ENCODE measurements at regions not wholly inside any gene's neighbourhood (a gene's known extent, or its start where the extent isn't known, plus 50 kb on each side); places are given as distances from the start of the nearest gene placed in this dataset.

DNA sequence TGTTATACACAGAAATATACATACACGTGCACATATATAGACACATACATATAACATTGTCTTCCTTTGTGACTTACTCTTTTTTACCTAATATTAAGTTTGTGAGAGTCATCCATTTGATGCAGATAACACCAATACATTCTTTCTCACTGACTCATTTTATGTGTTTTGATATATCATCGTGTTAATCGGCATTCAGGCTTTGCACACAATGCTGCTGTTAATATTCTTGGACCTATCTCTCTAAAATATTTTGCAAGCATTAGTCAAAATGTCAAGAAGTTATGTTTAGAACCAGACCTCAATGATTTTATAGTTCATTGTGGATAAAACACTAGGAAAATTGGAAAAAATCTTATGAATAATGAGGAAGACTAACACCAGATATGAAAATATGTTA is 441.1 kb downstream of the LRATD1 start:
- no peak for TF ChIP-seq EZH2 (IDR thresholded peaks at IDR 0.05; ENCODE audit: borderline replicate concordance, insufficient read depth, low read depth, low read length, poor library complexity, severe bottlenecking)
- TF ChIP-seq, protein P1, sequence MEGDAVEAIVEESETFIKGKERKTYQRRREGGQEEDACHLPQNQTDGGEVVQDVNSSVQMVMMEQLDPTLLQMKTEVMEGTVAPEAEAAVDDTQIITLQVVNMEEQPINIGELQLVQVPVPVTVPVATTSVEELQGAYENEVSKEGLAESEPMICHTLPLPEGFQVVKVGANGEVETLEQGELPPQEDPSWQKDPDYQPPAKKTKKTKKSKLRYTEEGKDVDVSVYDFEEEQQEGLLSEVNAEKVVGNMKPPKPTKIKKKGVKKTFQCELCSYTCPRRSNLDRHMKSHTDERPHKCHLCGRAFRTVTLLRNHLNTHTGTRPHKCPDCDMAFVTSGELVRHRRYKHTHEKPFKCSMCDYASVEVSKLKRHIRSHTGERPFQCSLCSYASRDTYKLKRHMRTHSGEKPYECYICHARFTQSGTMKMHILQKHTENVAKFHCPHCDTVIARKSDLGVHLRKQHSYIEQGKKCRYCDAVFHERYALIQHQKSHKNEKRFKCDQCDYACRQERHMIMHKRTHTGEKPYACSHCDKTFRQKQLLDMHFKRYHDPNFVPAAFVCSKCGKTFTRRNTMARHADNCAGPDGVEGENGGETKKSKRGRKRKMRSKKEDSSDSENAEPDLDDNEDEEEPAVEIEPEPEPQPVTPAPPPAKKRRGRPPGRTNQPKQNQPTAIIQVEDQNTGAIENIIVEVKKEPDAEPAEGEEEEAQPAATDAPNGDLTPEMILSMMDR (IDR thresholded peaks at IDR 0.05), result no peak

Measured in B cell (primary cell).